ENCODE measurements at regions not wholly inside any gene's neighbourhood (a gene's known extent, or its start where the extent isn't known, plus 50 kb on each side); places are given as distances from the start of the nearest gene placed in this dataset.

GRCh38 chrX:3815896-3816664, 102.6 kb upstream of the PRKX start (continued):
- TF ChIP-seq FOXM1 (IDR thresholded peaks at IDR 0.05; ENCODE audit: low read depth) (no peak), FOXM1 (CRISPR knock-in tag; IDR thresholded peaks at IDR 0.05; ENCODE audit: low read depth) (no peak), ZNF655 (CRISPR knock-in tag; IDR thresholded peaks at IDR 0.05) (no peak), MITF (IDR thresholded peaks at IDR 0.05) (no peak), ZNF253 (CRISPR knock-in tag; conservative IDR thresholded peaks at IDR 0.05) (no peak), E2F8 (IDR thresholded peaks at IDR 0.05; ENCODE audit: low read depth, partially characterized antibody) (no peak), ZNF384 (IDR thresholded peaks at IDR 0.05; ENCODE audit: low read depth, low read length) (no peak), SMARCC2 (IDR thresholded peaks at IDR 0.05; ENCODE audit: low read depth) (no peak), HINFP (tag; conservative IDR thresholded peaks at IDR 0.05; ENCODE audit: low read depth) (no peak), PHB2 (IDR thresholded peaks at IDR 0.05; ENCODE audit: low read depth) (no peak), RERE (CRISPR knock-in tag; IDR thresholded peaks at IDR 0.05; ENCODE audit: borderline replicate concordance) (no peak)
